T-helper 1 cell treated with Interleukin-12 subunit alpha and Interleukin-12 subunit beta and Interleukin-4 antibody, amounts not matched to agents 30 μg/mL and 1 μg/mL, for 36 hours (primary cell): ENCODE measurements at regions not wholly inside any gene's neighbourhood (a gene's known extent, or its start where the extent isn't known, plus 50 kb on each side); places are given as distances from the start of the nearest gene placed in this dataset.

Experiments used
- H3K27ac Mint-ChIP-seq: one replicate; pipeline ENCODE4 v1.8.0; 2021; ENCODE audit warnings: mild to moderate bottlenecking, mixed read lengths
- H3K27me3 Mint-ChIP-seq: one replicate; pipeline ENCODE4 v1.8.0; 2021; ENCODE audit warnings: low read depth, mixed read lengths
- H3K36me3 Mint-ChIP-seq: one replicate; pipeline ENCODE4 v1.8.0; 2021; ENCODE audit warnings: low read depth, mixed read lengths
- H3K4me1 Mint-ChIP-seq: one replicate; pipeline ENCODE4 v1.8.0; 2021; ENCODE audit warnings: low read depth, mixed read lengths
- H3K4me3 Mint-ChIP-seq: one replicate; pipeline ENCODE4 v1.8.0; 2021; ENCODE audit warnings: mild to moderate bottlenecking, moderate library complexity, mixed read lengths
- H3K9me3 Mint-ChIP-seq: one replicate; pipeline ENCODE4 v1.8.0; 2021; ENCODE audit warnings: mixed read lengths

DNA sequence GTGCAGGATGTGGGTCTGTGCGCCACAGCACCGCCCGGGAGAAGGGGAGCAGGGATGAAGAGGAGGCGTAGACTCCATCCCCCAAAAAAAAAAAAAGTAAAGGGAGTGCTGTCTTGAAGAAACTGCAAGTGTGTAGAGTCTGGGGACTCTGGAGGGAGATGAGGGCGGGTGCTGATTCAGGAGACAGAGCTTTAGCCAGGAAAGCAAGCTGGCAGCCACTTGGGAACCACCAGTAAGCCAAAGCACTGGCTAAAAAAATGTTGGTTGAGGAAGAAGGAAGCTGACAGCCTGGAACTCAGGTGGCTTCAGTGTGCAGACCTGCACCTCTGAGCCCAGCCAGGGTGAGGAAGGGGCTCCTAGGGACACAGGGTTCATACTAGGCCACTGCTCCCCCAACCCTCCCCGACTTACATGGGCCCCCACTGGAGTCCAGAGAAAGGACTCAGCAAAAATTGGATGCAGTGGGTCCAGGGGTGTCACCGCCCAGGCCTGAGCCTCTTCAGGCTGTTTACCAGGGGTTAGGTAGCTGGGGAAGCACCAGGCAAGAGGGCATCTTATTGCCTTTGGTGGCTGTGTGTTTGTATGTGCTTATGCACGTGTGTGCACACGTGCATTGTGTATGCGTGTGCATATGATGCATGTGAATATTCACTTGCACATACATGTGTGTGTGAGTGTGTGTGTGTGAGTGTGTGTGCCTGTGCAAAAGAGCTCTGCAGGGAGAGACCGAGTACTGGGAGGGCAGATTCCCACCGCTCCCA is 153.5 kb upstream of the MLN start:
- H3K27ac Mint-ChIP-seq: no peak overlapping the region
- no peaks in the 10 kb centered on the region for H3K36me3 Mint-ChIP-seq
- H3K9me3 Mint-ChIP-seq: no peaks in the 10 kb centered on the region
- H3K27me3 Mint-ChIP-seq: peaks cover 18% of the 10 kb centered on the region
- no peak overlapping the region for H3K4me3 Mint-ChIP-seq
- H3K4me1 Mint-ChIP-seq: peaks cover 7% of the 10 kb centered on the region

GRCh38 chr6:33956206-33956605 is 152.4 kb upstream of the MLN start:
- Mint-ChIP-seq H3K27me3 (peaks cover 19% of the 10 kb centered on the region), H3K4me1 (peaks cover 8% of the 10 kb centered on the region), H3K4me3 (no peak overlapping the region), H3K36me3 (no peaks in the 10 kb centered on the region), H3K9me3 (no peaks in the 10 kb centered on the region), H3K27ac (no peak overlapping the region)

DNA sequence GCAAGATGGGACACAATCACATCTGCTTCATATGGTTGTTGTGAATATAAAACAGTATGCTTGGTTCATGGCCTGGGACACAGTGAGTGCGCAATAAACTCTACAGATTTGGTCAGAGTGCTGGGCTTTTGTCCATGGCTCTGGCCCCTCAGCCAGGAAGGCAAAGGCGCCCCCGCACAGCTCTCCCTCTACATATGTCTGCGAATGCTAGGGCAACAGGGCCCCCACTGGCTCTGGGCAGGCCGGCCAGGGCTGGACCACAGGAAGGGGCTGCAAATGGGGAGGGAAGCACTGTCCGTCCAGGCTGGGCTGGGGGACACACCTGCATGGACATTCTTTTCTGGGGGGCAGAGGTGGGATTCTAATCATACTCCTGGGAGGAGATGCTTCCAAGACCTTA is 151.8 kb upstream of the MLN start:
- H3K36me3 Mint-ChIP-seq: no peaks in the 10 kb centered on the region
- H3K9me3 Mint-ChIP-seq: no peaks in the 10 kb centered on the region
- H3K4me3 Mint-ChIP-seq: no peak overlapping the region
- peaks cover 19% of the 10 kb centered on the region for H3K27me3 Mint-ChIP-seq
- peaks cover 8% of the 10 kb centered on the region for H3K4me1 Mint-ChIP-seq
- H3K27ac Mint-ChIP-seq: no peak overlapping the region

DNA sequence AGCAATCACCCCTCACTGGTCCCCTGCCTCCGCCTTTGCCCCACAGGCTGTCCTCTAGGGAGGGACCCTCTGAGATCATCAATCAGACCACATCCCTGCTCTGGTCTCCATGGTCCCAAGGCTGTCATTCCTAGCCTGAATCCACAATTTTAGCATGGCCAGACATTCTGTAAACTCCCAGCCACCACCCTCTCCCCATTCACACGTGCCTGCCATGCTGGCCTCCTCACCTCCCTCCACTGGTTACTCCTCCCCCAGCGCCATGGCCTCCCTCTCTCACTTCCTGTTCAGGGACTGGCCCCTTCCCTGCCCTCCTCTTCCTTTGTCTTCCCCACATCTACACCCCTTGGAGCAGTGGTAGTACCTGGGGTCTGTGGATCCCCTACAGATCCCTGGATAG is 150.7 kb upstream of the MLN start:
- Mint-ChIP-seq H3K27ac (no peak overlapping the region), H3K9me3 (no peaks in the 10 kb centered on the region), H3K4me3 (no peak overlapping the region), H3K4me1 (peaks cover 8% of the 10 kb centered on the region), H3K36me3 (no peaks in the 10 kb centered on the region), H3K27me3 (peaks cover 19% of the 10 kb centered on the region)

- H3K36me3 Mint-ChIP-seq: no peaks in the 10 kb centered on the region
- H3K27me3 Mint-ChIP-seq: peaks cover 19% of the 10 kb centered on the region
- peaks cover 8% of the 10 kb centered on the region for H3K4me1 Mint-ChIP-seq
- no peak overlapping the region for H3K4me3 Mint-ChIP-seq
- no peak overlapping the region for H3K27ac Mint-ChIP-seq
- H3K9me3 Mint-ChIP-seq: no peaks in the 10 kb centered on the region
These were observed 149.4 kb upstream of the MLN start for GRCh38 chr6:33953171-33953570.

DNA sequence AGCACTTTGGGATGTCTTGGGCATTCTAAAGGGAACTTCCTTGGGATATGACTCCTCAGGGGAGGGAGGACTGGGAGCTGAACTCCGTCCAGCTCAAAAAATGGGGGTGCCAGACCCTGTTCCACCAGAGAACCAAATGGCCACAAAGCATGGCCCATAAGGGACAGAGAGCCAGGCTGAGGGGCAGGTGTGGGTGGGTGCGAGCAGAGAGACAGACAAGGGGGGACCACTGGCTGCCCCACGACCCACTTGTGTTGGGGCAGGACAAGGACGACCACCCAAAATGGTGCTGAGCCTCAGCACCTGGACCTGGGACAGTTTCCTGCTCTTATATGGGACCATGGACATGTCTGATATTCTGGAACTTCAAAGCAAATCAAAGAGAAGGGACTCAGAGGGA is 148.2 kb upstream of the MLN start:
- Mint-ChIP-seq H3K27ac (no peak overlapping the region), H3K9me3 (no peaks in the 10 kb centered on the region), H3K36me3 (no peaks in the 10 kb centered on the region), H3K4me3 (no peak overlapping the region), H3K27me3 (peaks cover 17% of the 10 kb centered on the region), H3K4me1 (peaks cover 8% of the 10 kb centered on the region)

DNA sequence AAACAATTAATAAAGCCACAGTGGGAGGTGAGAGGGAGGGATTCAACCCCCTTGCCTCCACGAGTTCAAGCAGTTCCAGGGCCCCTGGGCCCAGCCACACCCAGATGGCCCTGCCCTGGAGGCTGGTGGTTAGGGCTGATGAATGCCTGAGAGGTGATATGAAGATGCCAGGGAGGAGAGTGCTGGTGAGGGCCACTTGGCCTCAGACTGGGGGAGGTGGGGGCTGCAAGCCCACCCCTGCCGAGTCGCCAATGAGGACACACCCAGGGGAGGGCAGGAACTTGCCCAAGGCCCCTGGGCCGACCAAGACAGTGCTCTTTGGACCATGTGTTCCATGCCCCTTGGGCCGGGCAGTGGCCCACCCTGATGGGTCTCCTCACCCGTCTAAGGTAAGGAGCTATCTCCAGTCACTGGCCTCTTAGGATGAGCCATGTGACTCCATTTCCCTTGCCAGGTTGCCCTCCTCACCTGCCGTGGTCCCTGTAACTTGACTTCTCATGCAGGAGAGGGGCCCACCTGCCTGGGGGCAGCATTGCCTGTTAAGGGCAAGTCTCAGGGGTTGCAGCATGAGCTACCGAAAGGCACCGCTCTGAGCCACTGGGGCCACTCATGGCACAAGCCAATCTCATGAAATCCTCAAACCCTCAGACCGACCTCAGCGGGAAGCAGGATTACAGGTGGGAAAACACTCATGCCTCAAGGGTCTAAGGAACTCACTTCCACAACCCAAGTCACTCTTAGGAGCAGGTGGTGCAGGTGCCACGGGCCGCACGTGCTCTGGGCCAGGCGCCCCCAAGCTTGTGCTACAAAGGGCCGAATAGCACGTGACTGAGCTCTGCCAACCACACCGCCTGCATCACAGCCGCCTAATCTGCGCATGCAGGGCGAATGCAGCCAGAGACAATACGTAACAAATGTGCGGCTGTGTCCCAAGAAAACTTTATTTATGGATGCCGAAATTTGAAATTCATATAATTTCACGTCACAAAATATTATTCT is 147.4 kb upstream of the MLN start:
- no peak overlapping the region for H3K4me3 Mint-ChIP-seq
- H3K4me1 Mint-ChIP-seq: peaks cover 8% of the 10 kb centered on the region
- no peaks in the 10 kb centered on the region for H3K9me3 Mint-ChIP-seq
- no peaks in the 10 kb centered on the region for H3K36me3 Mint-ChIP-seq
- peaks cover 11% of the 10 kb centered on the region for H3K27me3 Mint-ChIP-seq
- H3K27ac Mint-ChIP-seq: no peak overlapping the region

DNA sequence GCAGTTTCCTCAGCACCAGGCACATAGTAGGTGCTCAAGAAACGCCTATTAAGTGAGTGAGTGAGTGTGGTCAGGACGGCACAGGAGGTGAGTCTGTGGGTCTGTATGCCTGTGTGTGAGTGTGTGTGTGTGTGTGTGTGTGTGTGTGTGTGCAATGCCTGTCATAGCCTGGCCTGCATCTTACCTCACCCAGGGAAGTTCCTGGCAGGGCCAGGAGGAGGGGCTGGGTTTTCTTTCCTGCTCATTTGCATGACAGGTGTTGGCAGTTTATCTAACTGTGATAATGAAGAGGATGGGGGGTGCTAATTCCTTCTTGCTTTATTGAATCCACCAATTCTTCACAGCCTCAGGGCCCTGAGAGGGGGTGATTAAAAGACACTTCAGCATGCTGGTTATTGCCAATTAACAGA is 146.7 kb upstream of the MLN start:
- Mint-ChIP-seq H3K4me1 (peaks cover 8% of the 10 kb centered on the region), H3K36me3 (no peaks in the 10 kb centered on the region), H3K9me3 (no peaks in the 10 kb centered on the region), H3K27ac (no peak overlapping the region), H3K27me3 (peaks cover 11% of the 10 kb centered on the region), H3K4me3 (no peak overlapping the region)

GRCh38 chr6:33949877-33950435 is 146.2 kb upstream of the MLN start:
- peaks cover 8% of the 10 kb centered on the region for H3K4me1 Mint-ChIP-seq
- H3K27me3 Mint-ChIP-seq: peaks cover 11% of the 10 kb centered on the region
- no peak overlapping the region for H3K27ac Mint-ChIP-seq

GRCh38 chr6:33949111-33949510 is 145.3 kb upstream of the MLN start:
- no peaks in the 10 kb centered on the region for H3K36me3 Mint-ChIP-seq
- no peak overlapping the region for H3K4me3 Mint-ChIP-seq
- peaks cover 3% of the 10 kb centered on the region for H3K4me1 Mint-ChIP-seq
- H3K9me3 Mint-ChIP-seq: no peaks in the 10 kb centered on the region
- peaks cover 11% of the 10 kb centered on the region for H3K27me3 Mint-ChIP-seq
- H3K27ac Mint-ChIP-seq: no peak overlapping the region

More at GRCh38 chr6:33949877-33950435, 146.2 kb upstream of the MLN start:
- no peaks in the 10 kb centered on the region for H3K9me3 Mint-ChIP-seq
- no peak overlapping the region for H3K4me3 Mint-ChIP-seq
- no peaks in the 10 kb centered on the region for H3K36me3 Mint-ChIP-seq

DNA sequence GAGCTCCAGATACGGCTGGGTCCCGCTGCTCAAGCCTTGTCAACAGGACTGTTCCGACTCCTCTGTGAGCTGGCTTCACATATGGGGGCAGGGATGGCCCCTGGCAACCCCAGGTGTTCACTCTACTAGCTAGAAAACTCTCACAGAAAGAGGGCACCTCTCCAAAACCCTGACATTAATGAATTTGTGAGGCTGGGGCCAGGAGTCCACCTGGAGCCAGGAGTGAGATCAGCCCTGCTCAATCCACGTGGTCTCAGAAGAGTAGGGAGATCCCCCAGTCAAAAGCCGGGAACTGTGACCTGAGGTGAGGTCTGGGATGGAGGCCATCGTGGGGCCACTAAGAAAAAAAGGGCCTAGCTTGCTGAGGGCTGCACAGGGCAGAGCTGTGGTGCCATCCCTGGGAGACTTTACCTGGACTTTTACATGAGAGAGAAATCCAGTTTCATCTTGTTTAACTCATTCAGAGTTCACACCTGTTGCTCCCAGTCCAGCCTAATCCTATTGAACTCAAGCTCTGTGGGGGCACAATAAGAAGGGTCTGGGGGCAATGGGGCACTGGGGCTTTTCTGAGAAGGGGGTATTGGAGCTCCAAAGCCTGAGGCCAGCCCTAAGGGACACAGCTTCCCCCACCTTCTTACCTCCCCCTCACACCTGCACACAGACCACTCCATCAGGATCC is 144.3 kb upstream of the MLN start:
- Mint-ChIP-seq H3K4me1 (peaks cover 3% of the 10 kb centered on the region), H3K9me3 (no peaks in the 10 kb centered on the region), H3K27ac (no peak overlapping the region), H3K36me3 (no peaks in the 10 kb centered on the region), H3K4me3 (no peak overlapping the region), H3K27me3 (peaks cover 7% of the 10 kb centered on the region)

DNA sequence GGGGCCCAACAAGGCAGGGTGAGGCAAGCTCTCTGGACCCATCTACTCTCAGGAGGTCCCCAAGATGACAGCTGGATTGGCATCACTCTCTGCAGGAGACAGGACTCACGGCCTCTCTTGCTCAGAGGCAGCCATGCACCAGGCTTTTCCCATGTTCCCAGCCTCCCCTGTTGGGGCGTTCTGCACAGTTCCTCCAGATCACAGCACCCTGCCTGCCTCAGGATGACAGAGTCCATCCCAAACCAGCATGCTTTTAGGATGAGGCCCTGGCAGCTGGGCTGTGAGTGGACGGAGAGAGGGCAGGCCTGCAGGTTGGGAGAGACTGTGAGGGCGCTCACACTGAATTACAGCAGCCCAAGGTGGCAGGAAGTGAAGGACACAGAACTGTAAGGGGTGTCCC is 143.2 kb upstream of the MLN start:
- H3K27ac Mint-ChIP-seq: no peak overlapping the region
- peaks cover 4% of the 10 kb centered on the region for H3K27me3 Mint-ChIP-seq
- H3K4me3 Mint-ChIP-seq: no peak overlapping the region
- no peaks in the 10 kb centered on the region for H3K9me3 Mint-ChIP-seq
- no peaks in the 10 kb centered on the region for H3K4me1 Mint-ChIP-seq
- no peaks in the 10 kb centered on the region for H3K36me3 Mint-ChIP-seq

- no peak overlapping the region for H3K4me3 Mint-ChIP-seq
- H3K36me3 Mint-ChIP-seq: no peaks in the 10 kb centered on the region
- H3K9me3 Mint-ChIP-seq: no peaks in the 10 kb centered on the region
- H3K27ac Mint-ChIP-seq: no peak overlapping the region
- H3K27me3 Mint-ChIP-seq: peaks cover 10% of the 10 kb centered on the region
- no peaks in the 10 kb centered on the region for H3K4me1 Mint-ChIP-seq
These were observed 142.1 kb upstream of the MLN start for GRCh38 chr6:33945931-33946330.

- no peaks in the 10 kb centered on the region for H3K9me3 Mint-ChIP-seq
- no peaks in the 10 kb centered on the region for H3K4me1 Mint-ChIP-seq
- H3K4me3 Mint-ChIP-seq: no peak overlapping the region
- H3K27me3 Mint-ChIP-seq: peaks cover 17% of the 10 kb centered on the region
- no peaks in the 10 kb centered on the region for H3K36me3 Mint-ChIP-seq
- no peak overlapping the region for H3K27ac Mint-ChIP-seq
These were observed 141.0 kb upstream of the MLN start for GRCh38 chr6:33944686-33945411.
